Activated CD8-positive, alpha-beta T cell treated with anti-CD3 and anti-CD28 coated beads for 36 hours (primary cell): ENCODE measurements at regions not wholly inside any gene's neighbourhood (a gene's known extent, or its start where the extent isn't known, plus 50 kb on each side); places are given as distances from the start of the nearest gene placed in this dataset.

Source experiments
- ATAC-seq: fragments of 200-7000 bp; cut with Tn5 transposase; one replicate; pipeline ENCODE4 v1.10.0; 2021; ENCODE audit warnings: mild to moderate bottlenecking, moderate library complexity
- CTCF ChIA-PET: fragments of 350-600 bp; sonication (Branson Sonifier 250); formaldehyde crosslinking; loops from one replicate; lab custom pipeline; 2021; ENCODE audit warnings: antibody characterized with exemption; lab: Charles Lee
- POLR2A ChIA-PET: fragments of 350-600 bp; sonication (Branson Sonifier 250); formaldehyde crosslinking; loops from one replicate; lab custom pipeline; 2021; ENCODE audit warnings: antibody characterized with exemption; lab: Charles Lee
- DNase-seq: peaks from one replicate; pipeline ENCODE4 v3.0.0-alpha.2; 2020
- H3K27ac Mint-ChIP-seq: one replicate; pipeline ENCODE4 v1.8.0; 2021; ENCODE audit warnings: mild to moderate bottlenecking, mixed read lengths
- H3K27me3 Mint-ChIP-seq: one replicate; pipeline ENCODE4 v1.8.0; 2021; ENCODE audit warnings: mixed read lengths
- H3K36me3 Mint-ChIP-seq: one replicate; pipeline ENCODE4 v1.8.0; 2021; ENCODE audit warnings: low read depth, mixed read lengths
- H3K4me1 Mint-ChIP-seq: one replicate; pipeline ENCODE4 v1.8.0; 2021; ENCODE audit warnings: low read depth, mixed read lengths
- H3K4me3 Mint-ChIP-seq: one replicate; pipeline ENCODE4 v1.8.0; 2021; ENCODE audit warnings: mild to moderate bottlenecking, moderate library complexity, mixed read lengths
- H3K9me3 Mint-ChIP-seq: one replicate; pipeline ENCODE4 v1.8.0; 2021; ENCODE audit warnings: mixed read lengths
- CTCF ChIP-seq: fragments of 200-600 bp; IDR thresholded peaks from one replicate; pipeline ENCODE4 v1.8.0; 2022; ENCODE audit warnings: antibody characterized with exemption, mild to moderate bottlenecking
- intact Hi-C: fragments of 100-400 bp; cut with micrococcal nuclease; formaldehyde crosslinking; loops from one replicate; pipeline ENCODE4 v1.10.0; 2022

DNA sequence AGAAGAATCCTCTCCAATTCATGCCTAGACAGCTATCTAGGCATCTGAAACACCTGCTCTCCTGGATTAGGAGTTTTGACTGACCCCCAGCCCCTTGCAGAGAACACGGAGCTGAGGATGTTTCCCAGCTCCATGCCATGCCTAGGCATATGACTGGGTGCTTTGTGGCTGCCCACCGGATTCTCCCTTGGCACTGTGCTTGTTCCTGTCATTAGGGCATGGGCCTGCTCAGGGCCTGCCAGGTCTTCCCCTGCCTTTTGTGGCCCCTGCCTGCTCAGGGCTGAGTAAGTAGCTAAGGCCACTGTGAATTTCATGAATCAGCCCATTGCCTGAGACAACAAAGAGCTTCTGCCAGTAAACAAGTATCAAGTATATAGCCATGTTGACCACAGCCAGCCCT, 867.4 kb downstream of the TECRL start:
- Mint-ChIP-seq H3K27ac (no peak overlapping the region), H3K4me1 (no peaks in the 10 kb centered on the region), H3K36me3 (no peaks in the 10 kb centered on the region), H3K9me3 (peaks cover 15% of the 10 kb centered on the region), H3K27me3 (no peaks in the 10 kb centered on the region), H3K4me3 (no peak overlapping the region)
- intact Hi-C loops, result no loop called here
- POLR2A ChIA-PET, result no interaction called here
- no peak for TF ChIP-seq CTCF
- ATAC-seq (no peak), DNase-seq (no peak)
- CTCF ChIA-PET, result no interaction called here

DNA sequence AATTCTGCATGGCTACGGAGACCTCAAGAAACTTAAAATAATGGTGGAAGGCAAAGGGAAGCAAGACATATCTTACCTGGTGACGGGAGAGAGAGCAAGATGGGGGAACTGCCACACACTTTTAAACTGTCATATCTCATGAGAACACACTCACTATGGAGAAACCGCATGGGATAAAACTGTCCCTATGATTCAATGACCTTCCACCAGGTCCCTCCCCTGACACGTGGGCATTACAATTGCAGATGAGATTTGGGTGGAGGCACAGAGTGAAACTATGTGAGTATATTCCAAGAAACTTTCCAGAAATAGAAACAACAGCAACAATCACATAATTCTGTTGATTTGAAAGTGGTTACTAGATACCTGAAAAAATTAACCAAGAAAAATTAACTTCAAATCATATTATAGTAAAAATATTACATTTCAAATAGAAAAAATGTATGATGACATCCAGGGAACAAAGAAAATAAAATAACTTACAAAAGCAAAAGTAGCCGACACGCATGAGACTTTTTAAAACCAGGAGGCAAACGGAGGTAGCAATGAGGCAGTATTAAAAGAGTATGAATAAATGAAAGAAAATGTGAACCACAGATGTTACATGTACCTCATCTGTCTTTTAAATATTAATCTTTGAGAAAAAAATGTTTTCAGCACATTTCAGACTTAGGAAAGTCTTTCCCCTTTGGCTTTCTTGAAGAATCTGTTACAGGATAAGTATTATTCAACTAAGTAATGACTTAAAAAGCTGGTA, 879.5 kb downstream of the TECRL start:
- no peak for TF ChIP-seq CTCF
- H3K36me3 Mint-ChIP-seq, result no peaks in the 10 kb centered on the region
- H3K4me3 Mint-ChIP-seq, result no peak overlapping the region
- CTCF ChIA-PET, result no interaction called here
- no peaks in the 10 kb centered on the region for H3K27me3 Mint-ChIP-seq
- no peak overlapping the region for H3K27ac Mint-ChIP-seq
- intact Hi-C loops, result no loop called here
- H3K9me3 Mint-ChIP-seq, result peaks cover 3% of the 10 kb centered on the region
- ATAC-seq (no peak), DNase-seq (no peak)
- POLR2A ChIA-PET, result no interaction called here
- H3K4me1 Mint-ChIP-seq, result no peaks in the 10 kb centered on the region

- Mint-ChIP-seq H3K27me3 (no peaks in the 10 kb centered on the region), H3K27ac (no peak overlapping the region), H3K36me3 (no peaks in the 10 kb centered on the region), H3K4me1 (no peaks in the 10 kb centered on the region), H3K4me3 (no peak overlapping the region), H3K9me3 (peaks cover 6% of the 10 kb centered on the region)
- ATAC-seq, result no peak
- no peak for TF ChIP-seq CTCF
- no peak for DNase-seq
- ChIA-PET CTCF (no interaction called here), POLR2A (no interaction called here)
- intact Hi-C loops, result no loop called here
Observed at GRCh38 chr4:63528256-63528991, 880.8 kb downstream of the TECRL start.

- DNase-seq, result no peak
- Mint-ChIP-seq H3K4me1 (no peaks in the 10 kb centered on the region), H3K27me3 (no peaks in the 10 kb centered on the region), H3K36me3 (no peaks in the 10 kb centered on the region), H3K4me3 (no peak overlapping the region), H3K9me3 (peaks cover 11% of the 10 kb centered on the region), H3K27ac (no peak overlapping the region)
- no peak for ATAC-seq
- TF ChIP-seq CTCF, result no peak
- POLR2A ChIA-PET, result no interaction called here
- intact Hi-C loops, result no loop called here
- CTCF ChIA-PET, result no interaction called here
Observed at GRCh38 chr4:63526251-63526650, 883.0 kb downstream of the TECRL start.

- ATAC-seq (no peak), DNase-seq (no peak)
- intact Hi-C loops, result no loop called here
- TF ChIP-seq CTCF, result no peak
- Mint-ChIP-seq H3K4me1 (no peaks in the 10 kb centered on the region), H3K9me3 (peaks cover 11% of the 10 kb centered on the region), H3K36me3 (no peaks in the 10 kb centered on the region), H3K4me3 (no peak overlapping the region), H3K27me3 (no peaks in the 10 kb centered on the region), H3K27ac (no peak overlapping the region)
- CTCF ChIA-PET, result no interaction called here
- POLR2A ChIA-PET, result no interaction called here
Observed at GRCh38 chr4:63524764-63525163, 884.5 kb downstream of the TECRL start.
